GM19025 (cell line): ENCODE measurements at regions not wholly inside any gene's neighbourhood (a gene's known extent, or its start where the extent isn't known, plus 50 kb on each side); places are given as distances from the start of the nearest gene placed in this dataset.
A peak's percentile ranks its signal among the peaks of the same experiment; 100 is the strongest.
"Not testable (repeated sequence)": the region's sequence is repeated elsewhere in the genome, so short reads cannot be mapped to it uniquely, and the experiment has no call there.

Source experiments
- ATAC-seq: cut with Tn5 transposase; IDR thresholded peaks from one replicate; pipeline ENCODE4 v1.9.1; 2021; ENCODE audit warnings: mild to moderate bottlenecking, low read depth, moderate library complexity; ENCODE audit not compliant: unreplicated experiment

DNA sequence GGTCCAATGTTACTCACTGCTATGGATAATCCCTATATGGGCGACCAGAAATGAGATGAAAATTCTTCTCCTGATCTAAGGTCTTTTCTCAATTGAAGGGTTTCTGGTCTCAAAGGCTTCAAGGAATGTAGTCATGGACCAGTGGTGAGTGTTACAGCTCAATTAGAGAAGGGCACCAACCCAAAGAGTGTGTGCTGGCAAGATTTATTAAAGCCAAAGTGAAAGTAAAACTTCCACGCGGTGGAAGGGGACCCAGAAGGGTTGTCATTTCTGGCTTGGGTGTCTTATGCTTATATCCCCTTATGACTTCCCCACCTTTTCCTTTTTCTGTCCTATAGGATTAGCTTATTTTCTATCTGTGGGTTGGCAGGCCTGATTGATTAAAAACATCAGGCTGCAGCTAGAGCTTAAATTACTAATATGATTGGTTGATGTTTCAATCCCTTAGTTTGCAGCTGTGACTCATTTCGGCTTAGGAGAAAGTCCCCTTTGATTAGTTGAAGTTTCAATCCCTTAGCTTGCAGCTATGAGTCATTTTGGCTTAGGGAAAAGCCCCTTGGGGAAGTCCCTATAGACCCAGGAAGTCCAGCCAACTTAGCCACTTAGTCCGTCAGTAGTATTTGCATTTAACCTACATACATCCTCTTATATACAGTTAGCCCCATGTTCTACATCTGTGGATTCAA, 179.5 kb upstream of the NLGN4Y start:
- ATAC-seq: peak; percentile 45

DNA sequence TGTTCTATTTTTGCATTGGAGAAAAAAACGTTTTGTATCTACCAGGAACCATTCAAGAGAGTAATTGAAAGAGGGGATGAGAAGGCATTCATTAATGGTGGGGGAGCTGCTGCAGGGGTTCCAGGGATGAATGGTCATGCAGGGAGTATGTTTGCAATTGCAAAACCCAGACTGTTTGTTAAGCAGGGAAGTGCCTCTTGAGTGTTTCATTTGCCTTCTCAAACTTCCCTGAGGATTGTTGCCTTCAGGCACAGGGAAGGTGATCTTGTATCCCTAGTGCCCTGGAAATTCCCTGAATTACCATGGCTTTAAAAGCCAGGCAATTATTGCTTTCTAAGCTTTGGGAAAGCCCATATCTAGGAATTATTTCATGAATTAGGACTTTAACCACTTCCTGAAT, 172.7 kb upstream of the NLGN4Y start:
- no peak for ATAC-seq

DNA sequence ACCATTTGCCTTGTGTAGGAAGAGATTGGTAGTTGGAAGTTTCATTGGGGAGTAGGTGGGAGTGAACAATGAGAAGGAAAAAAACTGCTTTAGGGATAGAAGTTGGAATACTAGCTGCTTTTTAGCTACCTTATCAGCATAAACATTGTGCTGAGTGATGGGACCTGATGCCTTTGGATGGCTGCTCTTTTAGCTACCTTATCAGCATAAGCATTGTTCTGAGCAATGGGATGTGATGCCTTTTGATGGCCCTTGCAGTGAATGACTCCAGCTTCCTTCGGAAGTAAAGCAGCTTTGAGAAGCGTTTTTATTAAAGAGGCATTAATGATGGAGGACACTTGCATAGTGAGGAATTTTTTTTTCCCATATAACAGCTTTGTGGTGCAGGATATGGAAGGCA, 168.2 kb upstream of the NLGN4Y start:
- ATAC-seq: no peak

DNA sequence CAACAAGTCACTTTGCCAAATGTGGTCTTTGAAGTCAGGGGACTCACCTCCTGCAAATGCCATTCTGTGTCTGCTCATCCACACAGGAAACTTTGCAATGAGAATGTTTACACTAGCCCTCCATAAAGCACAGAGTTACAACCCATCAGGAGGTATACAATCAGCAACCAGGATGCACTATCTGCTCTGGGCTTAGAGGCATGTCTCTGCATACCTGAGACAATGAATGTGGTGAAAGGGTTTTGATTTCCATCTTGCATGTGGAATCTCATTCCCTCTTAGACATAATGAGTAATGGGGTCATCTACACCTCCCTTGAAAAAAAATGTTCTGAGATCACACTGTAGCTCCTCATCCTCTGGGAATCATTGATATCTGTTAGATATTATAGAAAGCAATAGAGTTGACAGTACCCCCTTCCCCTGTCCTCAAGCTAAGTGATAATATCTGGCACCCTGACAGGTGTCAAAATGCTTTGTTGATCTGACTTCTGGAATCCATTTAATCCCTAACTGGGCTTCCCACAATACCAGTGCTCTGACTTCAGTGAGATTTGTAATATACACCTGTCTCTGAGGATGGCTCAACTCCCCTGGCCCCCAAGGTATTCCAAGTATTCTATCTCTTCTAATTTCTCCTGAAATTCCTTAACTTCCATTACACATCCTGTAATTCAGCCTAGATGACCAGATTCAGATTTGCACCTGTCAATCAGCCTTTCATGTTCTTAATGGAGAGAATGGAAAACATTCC, 163.4 kb upstream of the NLGN4Y start:
- no peak for ATAC-seq

DNA sequence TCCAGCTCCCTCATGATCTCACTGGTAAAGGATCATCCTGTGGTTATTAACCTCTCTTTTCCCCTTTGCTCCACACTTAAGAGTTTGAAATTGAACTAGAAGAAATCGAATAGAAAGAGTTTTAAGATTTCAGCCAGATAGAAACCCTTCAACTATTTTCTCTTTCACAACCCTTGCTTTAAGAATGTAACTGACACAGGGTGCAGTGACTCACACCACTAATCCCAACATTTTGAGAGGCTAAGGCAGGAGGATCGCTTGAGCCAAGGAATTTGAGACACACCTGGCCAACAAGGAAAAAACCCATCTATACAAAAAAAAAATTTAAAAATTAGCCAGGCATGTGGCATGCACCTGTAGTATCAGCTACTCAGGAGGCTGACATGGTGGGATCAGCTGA, 150.7 kb upstream of the NLGN4Y start:
- ATAC-seq: no peak

DNA sequence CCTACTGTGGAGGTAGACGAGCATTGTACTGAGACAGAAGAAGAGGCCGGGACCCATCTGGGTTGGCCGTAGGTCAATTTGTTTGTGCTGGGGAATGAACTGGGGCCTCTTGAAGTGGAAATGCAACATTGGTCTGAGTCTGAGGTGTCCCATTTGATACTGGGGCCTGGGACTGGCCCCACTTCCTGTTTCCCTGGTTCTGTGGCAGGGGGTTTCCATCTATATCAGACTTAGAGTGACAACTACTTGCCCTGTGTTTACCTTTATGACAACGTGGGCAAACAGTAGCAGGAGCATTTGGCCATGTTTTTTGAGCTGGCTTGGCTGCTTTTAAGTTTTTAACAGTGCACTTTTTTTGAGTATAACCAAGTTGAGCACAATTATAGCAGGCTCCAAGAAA, 146.1 kb upstream of the NLGN4Y start:
- ATAC-seq: no peak

DNA sequence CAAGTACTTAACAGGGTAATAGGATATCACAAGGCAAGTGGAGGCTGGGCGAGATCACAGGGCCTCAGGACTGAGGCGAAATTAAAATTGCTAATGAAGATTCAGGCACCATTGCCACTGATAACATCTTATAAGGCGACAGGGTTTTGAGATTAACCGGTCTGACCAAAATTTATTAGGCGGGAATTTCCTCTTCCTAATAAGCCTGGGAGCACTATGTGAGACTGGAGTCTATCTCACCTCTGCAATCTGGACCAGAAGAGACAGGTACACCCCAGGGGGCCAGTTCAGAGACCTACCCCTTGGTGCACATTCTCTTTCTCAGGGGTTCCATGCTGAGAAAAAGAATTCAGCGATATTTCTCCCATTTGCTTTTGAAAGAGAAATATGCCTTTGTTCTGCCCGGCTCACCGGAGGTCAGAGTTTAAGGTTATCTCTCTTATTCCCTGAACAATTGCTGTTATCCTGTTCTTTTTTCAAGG, 113.7 kb upstream of the NLGN4Y start:
- not testable (repeated sequence) for ATAC-seq

DNA sequence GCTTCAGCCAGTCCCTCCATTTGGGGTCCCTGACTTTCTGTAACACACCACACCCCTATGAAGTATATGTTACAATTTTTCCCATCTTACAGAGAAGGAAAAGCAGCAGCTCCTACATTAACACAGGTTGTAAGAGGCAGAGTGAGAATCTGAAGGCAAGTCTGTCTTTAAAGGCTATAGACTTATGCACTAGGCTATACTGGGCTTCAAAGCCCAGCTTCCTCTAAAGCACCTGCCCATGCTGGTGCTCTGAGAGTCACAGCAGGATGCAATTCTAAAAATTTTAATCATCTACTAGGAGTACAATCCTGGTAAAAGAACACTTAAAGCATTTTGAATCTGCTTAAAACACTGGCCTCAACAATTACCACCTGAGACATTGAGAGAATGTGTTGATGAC, 113.0 kb upstream of the NLGN4Y start:
- ATAC-seq: no peak

DNA sequence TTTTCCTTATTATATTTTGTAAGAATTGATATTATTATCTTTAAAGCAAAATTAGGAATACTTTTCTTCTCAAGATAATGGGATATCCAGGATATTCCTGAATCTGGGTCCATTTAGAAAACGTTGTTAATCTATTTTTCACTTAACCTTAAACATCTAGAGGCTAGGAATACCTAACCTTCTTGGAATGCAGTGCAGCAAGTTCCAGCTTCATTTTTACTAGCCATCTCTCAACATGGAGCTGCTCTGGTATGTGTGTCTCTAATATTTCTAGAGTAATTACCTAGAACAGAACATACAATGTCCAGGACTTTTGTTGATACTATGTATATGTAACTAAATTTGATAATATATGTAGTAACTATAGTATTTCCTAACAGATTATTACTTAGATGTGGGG, 87.8 kb upstream of the NLGN4Y start:
- no peak for ATAC-seq

DNA sequence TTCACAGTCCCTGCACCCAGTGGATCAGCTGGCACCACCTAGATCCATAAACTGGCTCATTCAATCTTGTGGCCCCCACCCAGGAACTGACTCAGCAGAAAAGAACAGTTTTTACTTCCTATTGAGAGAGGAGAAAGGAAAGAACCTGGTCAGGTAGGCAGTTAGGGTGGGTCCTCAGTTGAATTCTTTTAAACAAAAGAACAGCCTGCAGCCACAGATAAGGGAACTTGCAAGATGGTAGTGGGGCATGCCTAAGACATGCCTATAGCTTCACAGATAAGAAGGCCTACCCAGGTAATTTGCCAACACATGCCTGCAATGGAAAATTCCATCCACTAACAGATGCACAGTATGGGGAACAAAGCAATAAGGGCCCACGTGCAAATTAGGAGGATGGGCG, 86.7 kb upstream of the NLGN4Y start:
- no peak for ATAC-seq

DNA sequence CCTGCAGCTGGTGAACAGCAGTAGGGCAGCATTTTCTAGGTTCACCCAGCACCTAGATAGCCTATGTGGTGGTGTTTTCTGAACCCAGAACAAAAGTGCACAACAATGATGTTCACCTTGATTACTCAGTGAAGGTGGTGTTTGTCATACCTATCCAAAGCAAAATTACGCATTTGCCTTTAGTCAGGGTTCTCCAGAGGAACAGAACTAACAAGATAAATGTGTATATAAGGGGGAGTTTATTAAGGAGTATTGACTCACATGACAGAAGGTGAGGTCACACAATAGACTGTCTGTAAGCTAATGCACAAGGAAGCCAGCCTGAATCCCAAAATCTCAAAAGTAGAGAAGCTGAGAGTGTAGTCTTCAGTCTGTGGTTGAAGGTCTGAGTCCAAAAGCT, 85.9 kb upstream of the NLGN4Y start:
- no peak for ATAC-seq

DNA sequence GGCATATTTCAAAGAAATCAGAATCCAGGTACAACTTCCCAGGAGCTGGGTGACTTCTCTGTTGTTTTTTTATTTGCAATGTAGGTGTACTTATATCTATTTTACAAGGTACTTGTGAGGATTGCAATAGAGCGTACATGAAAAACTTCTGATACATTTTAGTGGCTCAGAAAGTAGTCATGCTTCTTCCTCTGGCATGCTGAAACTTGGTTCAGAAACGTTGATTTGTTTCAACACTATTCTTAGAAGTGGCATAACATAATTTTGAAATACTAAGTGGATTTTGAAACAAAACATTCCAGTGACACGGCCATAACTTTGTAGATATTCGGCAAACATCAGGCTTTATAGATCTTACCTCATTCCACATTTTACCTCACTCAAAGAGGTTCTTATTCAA, 79.8 kb upstream of the NLGN4Y start:
- no peak for ATAC-seq

DNA sequence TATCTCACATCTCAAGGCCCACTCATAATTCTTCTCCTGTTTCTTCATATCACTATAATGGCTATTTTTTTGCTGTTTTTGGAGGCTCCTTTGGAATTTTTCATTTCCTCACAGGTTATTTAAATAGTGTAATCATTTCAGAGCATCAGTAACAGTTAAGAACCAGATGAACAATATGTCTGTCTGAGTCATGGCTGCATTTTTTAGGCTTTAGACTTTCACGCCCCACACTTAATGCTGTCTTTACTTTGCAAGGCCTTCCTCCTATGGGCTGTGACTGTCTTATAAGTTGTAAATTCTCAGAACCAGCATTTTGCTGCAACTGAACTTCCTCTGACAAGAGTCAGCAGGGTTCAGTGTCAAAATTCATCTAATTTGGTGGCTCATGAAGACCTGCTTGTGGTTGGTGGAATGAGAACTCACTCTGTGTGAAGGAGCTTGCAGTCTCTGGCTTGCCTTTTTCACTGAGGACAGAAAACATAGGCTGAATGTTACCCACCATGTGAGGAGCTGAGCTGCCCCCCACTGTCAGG, 56.1 kb upstream of the NLGN4Y start:
- ATAC-seq: no peak

DNA sequence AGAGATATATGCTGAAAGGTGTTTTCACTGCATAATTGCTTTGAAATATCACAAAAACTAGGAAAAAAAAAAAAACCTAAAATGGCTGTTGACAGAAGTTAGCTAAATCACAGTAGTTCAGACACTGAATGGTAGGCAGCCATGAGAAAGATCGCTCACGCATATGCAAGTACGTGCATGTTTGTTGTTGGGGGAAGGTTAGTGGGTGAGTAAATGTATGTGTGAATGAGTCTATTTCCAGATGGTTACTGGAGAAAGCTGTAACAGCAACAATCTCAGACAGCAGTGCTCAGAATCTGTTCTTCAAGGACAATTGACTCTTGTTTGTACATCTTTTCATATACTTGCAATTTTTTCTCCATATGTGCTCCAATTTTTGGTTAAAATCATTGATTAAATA, 51.9 kb upstream of the NLGN4Y start:
- no peak for ATAC-seq

DNA sequence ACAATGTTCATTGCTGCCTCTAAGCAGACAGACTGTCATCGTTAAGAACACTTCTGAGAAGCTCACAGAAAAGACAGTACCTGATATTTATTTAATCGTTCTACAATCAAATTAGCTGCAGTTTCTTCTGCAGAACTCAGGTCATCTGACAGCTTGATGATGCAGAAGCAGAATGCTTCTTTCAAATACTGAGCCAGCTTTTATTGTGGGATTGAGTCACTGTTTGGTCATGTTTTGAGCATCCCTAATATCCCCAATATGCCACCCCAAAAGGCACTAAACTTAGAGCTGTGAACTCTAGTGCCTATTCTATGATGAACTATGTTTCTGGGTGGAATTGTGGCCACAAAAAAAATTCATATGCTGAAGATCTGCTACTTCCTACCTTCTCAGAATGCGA, 51.0 kb upstream of the NLGN4Y start:
- ATAC-seq: no peak
